Erythroblast (primary cell): ENCODE measurements at regions not wholly inside any gene's neighbourhood (a gene's known extent, or its start where the extent isn't known, plus 50 kb on each side); places are given as distances from the start of the nearest gene placed in this dataset.

Experiments used
- GATA1 ChIP-seq: IDR thresholded peaks from 2 replicates; pipeline ENCODE4 v1.6.1; 2011; ENCODE audit warnings: low read depth, mild to moderate bottlenecking, control low read depth, low read length, moderate library complexity
- POLR2A ChIP-seq: IDR thresholded peaks from 2 replicates; pipeline ENCODE4 v1.6.1; 2011; ENCODE audit warnings: mild to moderate bottlenecking, low read length

GRCh38 chr3:8020047-8020841, 481.4 kb upstream of the LMCD1 start:
- no peak for TF ChIP-seq POLR2A
- TF ChIP-seq GATA1 = no peak
